GM23338 (cell line): ENCODE measurements at regions not wholly inside any gene's neighbourhood (a gene's known extent, or its start where the extent isn't known, plus 50 kb on each side); places are given as distances from the start of the nearest gene placed in this dataset.

Experiments
- CREB1 ChIP-seq: fragments of 250-450 bp; sonication (Bioruptor Pico); IDR thresholded peaks from 2 replicates; pipeline ENCODE4 v1.5.0; 2020; ENCODE audit warnings: low read depth, mild to moderate bottlenecking, moderate library complexity
- CTCF ChIP-seq, 2 experiments: fragments of 200-600 bp in 1 of 2; sonication (generic) in 1 of 2; conservative IDR thresholded peaks; 2 replicates each; pipeline versions ENCODE4 v1.5.1 to v1.6.1; 2016 to 2017; ENCODE audit warnings: antibody characterized with exemption in 2 of 2, low read depth in 2 of 2, mild to moderate bottlenecking in 2 of 2, moderate library complexity in 1 of 2
- ETS1 ChIP-seq: IDR thresholded peaks from 2 replicates; pipeline ENCODE4 v1.6.1; 2016; ENCODE audit warnings: antibody characterized with exemption
- EZH2 ChIP-seq: fragments of 200-600 bp; sonication (generic); IDR thresholded peaks from one replicate; pipeline ENCODE4 v1.8.0; 2017; ENCODE audit warnings: antibody characterized with exemption, mild to moderate bottlenecking, low read depth; ENCODE audit not compliant: unreplicated experiment
- POLR2AphosphoS5 ChIP-seq: IDR thresholded peaks from 2 replicates; pipeline ENCODE4 v1.6.1; 2016; ENCODE audit warnings: antibody characterized with exemption, low read depth
- ZNF114 ChIP-seq: fragments of 250-450 bp; sonication (Bioruptor Pico); IDR thresholded peaks from 2 replicates; pipeline ENCODE4 v1.5.0; 2020; ENCODE audit warnings: mild to moderate bottlenecking, moderate library complexity
- TF ChIP-seq, protein P1 (sequence below): IDR thresholded peaks from one replicate; pipeline ENCODE4 v1.6.1; 2018; ENCODE audit warnings: antibody characterized with exemption; ENCODE audit not compliant: unreplicated experiment

GRCh38 chr7:106487892-106488291 is 173.1 kb downstream of the CCDC71L start:
- TF ChIP-seq CTCF (conservative IDR thresholded peaks at IDR 0.05; ENCODE audit: low read depth in 2 of 2), result no peak
- TF ChIP-seq POLR2AphosphoS5, result no peak
- no peak for TF ChIP-seq ETS1
- no peak for TF ChIP-seq EZH2
- no peak for TF ChIP-seq ZNF114 (CRISPR knock-in tag)
- TF ChIP-seq CREB1 (CRISPR knock-in tag), result no peak
- TF ChIP-seq, protein P1, sequence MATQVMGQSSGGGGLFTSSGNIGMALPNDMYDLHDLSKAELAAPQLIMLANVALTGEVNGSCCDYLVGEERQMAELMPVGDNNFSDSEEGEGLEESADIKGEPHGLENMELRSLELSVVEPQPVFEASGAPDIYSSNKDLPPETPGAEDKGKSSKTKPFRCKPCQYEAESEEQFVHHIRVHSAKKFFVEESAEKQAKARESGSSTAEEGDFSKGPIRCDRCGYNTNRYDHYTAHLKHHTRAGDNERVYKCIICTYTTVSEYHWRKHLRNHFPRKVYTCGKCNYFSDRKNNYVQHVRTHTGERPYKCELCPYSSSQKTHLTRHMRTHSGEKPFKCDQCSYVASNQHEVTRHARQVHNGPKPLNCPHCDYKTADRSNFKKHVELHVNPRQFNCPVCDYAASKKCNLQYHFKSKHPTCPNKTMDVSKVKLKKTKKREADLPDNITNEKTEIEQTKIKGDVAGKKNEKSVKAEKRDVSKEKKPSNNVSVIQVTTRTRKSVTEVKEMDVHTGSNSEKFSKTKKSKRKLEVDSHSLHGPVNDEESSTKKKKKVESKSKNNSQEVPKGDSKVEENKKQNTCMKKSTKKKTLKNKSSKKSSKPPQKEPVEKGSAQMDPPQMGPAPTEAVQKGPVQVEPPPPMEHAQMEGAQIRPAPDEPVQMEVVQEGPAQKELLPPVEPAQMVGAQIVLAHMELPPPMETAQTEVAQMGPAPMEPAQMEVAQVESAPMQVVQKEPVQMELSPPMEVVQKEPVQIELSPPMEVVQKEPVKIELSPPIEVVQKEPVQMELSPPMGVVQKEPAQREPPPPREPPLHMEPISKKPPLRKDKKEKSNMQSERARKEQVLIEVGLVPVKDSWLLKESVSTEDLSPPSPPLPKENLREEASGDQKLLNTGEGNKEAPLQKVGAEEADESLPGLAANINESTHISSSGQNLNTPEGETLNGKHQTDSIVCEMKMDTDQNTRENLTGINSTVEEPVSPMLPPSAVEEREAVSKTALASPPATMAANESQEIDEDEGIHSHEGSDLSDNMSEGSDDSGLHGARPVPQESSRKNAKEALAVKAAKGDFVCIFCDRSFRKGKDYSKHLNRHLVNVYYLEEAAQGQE, result no peak
